SK-N-MC (cell line): ENCODE measurements at regions not wholly inside any gene's neighbourhood (a gene's known extent, or its start where the extent isn't known, plus 50 kb on each side); places are given as distances from the start of the nearest gene placed in this dataset.

Experiments used
- DNase-seq: peaks from one replicate; pipeline ENCODE4 v3.0.0-alpha.2; 2011; ENCODE audit warnings: low read depth, low spot score
- H3K27ac ChIP-seq: fragments of 200-600 bp; sonication (generic); 2 replicates; pipeline ENCODE4 v1.5.1; 2016; ENCODE audit warnings: mixed run types
- H3K36me3 ChIP-seq: fragments of 200-600 bp; sonication (generic); 2 replicates; pipeline ENCODE4 v1.6.1; 2017; ENCODE audit warnings: antibody characterized with exemption, low read length, mixed read lengths; ENCODE audit not compliant: insufficient read depth
- H3K4me3 ChIP-seq: fragments of 200-600 bp; sonication (generic); 2 replicates; pipeline ENCODE4 v1.5.1; 2016
- H3K9ac ChIP-seq: fragments of 200-600 bp; sonication (generic); 2 replicates; pipeline ENCODE4 v1.8.0; 2017; ENCODE audit warnings: mixed run types, mixed read lengths; ENCODE audit not compliant: insufficient read length
- H3K9me3 ChIP-seq: fragments of 200-600 bp; sonication (generic); 2 replicates; pipeline ENCODE4 v1.6.1; 2017; ENCODE audit warnings: low read depth, mild to moderate bottlenecking, antibody characterized with exemption, low read length, moderate library complexity, mixed read lengths
- EZH2 ChIP-seq: fragments of 200-600 bp; sonication (generic); IDR thresholded peaks from one replicate; pipeline ENCODE4 v1.6.1; 2017; ENCODE audit warnings: antibody characterized with exemption
- FOXP2 ChIP-seq: optimal IDR thresholded peaks from 2 replicates; pipeline ENCODE3; 2011; ENCODE audit warnings: mild to moderate bottlenecking, moderate library complexity; ENCODE audit not compliant: insufficient read depth; ENCODE audit errors: extremely low read length, control extremely low read depth
- POLR2AphosphoS5 ChIP-seq: IDR thresholded peaks from 2 replicates; pipeline ENCODE4 v1.6.1; 2012; ENCODE audit warnings: mild to moderate bottlenecking, low read depth, low read length, borderline replicate concordance

DNA sequence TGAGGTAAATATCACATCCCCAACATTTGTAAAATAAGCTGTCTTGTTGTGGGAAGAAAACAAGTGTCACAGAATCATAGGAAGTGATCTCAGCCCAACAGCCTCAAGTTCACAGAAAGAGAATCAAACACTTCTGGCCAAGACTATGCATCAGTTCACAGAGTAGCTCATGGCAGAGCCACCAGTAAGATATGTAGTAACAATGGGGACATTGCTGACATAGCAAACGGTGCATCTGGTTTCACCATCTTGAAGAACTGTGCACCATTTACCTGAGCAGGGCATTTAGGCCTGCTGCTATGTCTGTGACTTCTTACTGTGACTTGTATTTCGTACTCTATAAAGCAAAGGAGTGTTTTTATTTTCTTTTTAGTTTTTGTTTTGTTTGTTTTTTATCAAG, 585.3 kb upstream of the FAT3 start:
- Histone ChIP-seq H3K4me3 (no peak overlapping the region), H3K9ac (no peak overlapping the region), H3K36me3 (no peaks in the 10 kb centered on the region), H3K27ac (no peak overlapping the region), H3K9me3 (no peaks in the 10 kb centered on the region)
- DNase-seq = no peak
- no peak for TF ChIP-seq POLR2AphosphoS5

DNA sequence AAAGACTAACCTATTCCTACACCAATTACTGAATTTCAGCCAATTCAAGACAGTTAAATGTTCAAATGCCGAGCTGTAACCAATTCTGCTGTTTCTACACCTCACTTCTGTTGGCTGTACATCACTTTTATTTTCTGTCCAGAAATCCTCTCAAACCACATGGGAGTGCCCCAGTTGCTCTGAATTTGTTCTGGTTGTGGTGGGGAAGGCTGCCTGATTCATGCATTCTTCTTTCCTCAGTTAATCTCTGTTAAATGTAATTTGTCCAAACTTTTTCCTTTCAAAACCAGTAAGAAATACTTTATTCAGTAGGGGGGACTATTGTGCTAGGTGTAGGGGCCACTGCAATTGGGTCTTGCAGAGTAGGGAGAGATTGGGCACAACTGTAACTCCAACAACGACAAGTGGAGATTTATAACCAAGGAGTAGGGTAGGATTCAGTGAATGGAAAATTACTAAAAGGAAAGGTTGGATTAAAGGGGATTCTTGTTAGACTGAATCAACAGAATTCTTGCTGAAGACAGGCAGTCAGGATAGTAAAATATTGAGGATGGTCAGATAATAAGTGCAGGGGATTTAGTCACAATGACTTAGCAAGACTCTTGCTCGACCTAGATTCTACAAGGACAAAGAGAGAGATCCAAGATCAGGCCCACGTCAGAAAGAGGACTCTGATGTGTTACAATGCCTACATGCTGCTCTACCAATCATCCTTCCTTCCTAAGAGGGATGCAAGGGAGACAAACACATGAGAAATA, 593.5 kb upstream of the FAT3 start:
- Histone ChIP-seq H3K36me3 (no peaks in the 10 kb centered on the region), H3K9ac (no peak overlapping the region), H3K27ac (no peak overlapping the region), H3K4me3 (no peak overlapping the region), H3K9me3 (no peaks in the 10 kb centered on the region)
- no peak for TF ChIP-seq EZH2
- no peak for TF ChIP-seq FOXP2
- no peak for TF ChIP-seq POLR2AphosphoS5
- DNase-seq = no peak

DNA sequence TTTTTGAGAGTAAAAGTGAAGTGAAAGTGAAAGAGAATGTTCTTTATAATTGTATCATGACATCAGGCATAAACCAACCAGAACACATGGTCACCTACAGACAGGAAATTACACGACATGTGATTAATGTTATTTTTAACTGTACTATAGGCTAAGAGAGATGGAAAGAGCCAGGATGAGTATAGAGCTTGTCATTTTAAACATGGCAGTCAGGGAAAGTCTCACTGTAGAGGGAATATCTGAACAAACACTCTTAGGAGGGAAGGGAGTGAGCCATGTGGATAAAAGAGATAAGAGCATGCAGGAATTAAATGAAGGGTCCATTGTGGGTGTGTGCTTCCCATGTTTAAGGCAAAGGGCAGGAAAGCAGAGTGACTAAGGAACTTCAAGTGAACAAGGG, 599.1 kb upstream of the FAT3 start:
- no peak overlapping the region for H3K27ac ChIP-seq
- no peaks in the 10 kb centered on the region for H3K36me3 ChIP-seq
- H3K9ac ChIP-seq = no peak overlapping the region
- H3K9me3 ChIP-seq = no peaks in the 10 kb centered on the region
- DNase-seq = no peak
- TF ChIP-seq EZH2 = no peak
- no peak for TF ChIP-seq POLR2AphosphoS5
- no peak for TF ChIP-seq FOXP2
- H3K4me3 ChIP-seq = no peak overlapping the region

DNA sequence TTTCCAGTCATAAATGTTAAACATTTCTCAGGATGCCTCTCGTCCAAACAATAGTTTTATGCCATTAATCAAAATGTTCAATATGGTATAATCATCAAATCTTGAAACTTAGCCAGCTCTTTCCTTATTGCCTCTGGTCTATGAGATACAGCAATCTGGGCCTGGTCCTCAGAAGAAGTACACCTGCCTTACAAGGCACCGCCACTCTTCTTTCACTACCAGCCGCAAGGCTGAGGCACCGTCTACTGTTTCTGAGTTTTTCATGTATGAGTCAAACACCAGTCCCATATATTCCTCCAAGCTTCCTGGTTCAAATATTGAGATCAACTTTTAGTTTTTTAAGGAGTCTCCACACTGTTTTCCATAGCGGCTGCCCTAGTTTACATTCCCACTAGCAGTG, 600.6 kb upstream of the FAT3 start:
- no peak overlapping the region for H3K4me3 ChIP-seq
- DNase-seq = no peak
- H3K9ac ChIP-seq = no peak overlapping the region
- TF ChIP-seq EZH2 (no peak), POLR2AphosphoS5 (no peak), FOXP2 (no peak)
- no peaks in the 10 kb centered on the region for H3K9me3 ChIP-seq
- no peaks in the 10 kb centered on the region for H3K36me3 ChIP-seq
- no peak overlapping the region for H3K27ac ChIP-seq

DNA sequence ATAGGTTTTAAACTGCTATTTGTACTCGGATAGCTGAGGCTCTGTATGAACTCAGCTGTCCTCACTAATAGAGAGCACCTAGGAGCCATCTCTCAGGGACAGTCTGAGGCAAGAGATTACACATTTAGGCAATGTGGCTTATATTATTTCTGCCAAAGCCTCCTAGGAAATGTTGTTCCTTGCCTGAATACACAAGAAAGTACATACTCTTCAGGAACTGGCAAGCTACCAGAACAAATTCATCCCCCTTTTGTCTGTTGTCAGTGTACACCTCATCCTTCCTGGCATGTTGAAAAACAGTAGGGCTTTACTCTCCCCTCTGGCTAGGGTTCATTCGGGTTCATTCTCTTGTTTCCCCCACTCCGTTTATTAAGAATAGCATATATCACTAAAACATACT, 615.9 kb upstream of the FAT3 start:
- TF ChIP-seq FOXP2 (no peak), POLR2AphosphoS5 (no peak), EZH2 (no peak)
- Histone ChIP-seq H3K9me3 (no peaks in the 10 kb centered on the region), H3K27ac (no peak overlapping the region), H3K4me3 (no peak overlapping the region), H3K9ac (no peak overlapping the region), H3K36me3 (no peaks in the 10 kb centered on the region)
- DNase-seq = no peak

DNA sequence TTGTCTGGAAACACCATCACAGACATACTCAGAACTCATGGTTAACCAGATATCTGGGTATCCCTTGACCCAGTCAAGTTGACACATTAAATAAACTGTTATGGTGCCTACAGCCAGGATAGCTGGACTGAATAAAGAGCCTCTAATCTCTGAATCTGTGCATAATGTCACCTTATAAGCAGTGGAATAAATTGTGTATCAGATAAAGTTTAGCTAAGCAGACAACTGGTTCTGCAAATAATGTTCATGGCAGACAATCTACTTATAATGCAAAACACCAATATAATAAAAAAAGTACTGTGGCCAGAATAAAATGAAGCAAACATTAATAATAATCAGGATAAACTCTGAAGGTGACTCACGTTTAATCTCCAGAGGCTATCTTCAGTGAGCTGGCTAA, 628.5 kb upstream of the FAT3 start:
- H3K9me3 ChIP-seq = 0 out of 2 replicates have a peak, but pooled peaks cover under 1% of the 10 kb centered on the region
- no peaks in the 10 kb centered on the region for H3K36me3 ChIP-seq
- no peak for DNase-seq
- no peak overlapping the region for H3K4me3 ChIP-seq
- no peak overlapping the region for H3K9ac ChIP-seq
- no peak overlapping the region for H3K27ac ChIP-seq
- TF ChIP-seq POLR2AphosphoS5 = no peak
- TF ChIP-seq EZH2 = no peak
- TF ChIP-seq FOXP2 = no peak

DNA sequence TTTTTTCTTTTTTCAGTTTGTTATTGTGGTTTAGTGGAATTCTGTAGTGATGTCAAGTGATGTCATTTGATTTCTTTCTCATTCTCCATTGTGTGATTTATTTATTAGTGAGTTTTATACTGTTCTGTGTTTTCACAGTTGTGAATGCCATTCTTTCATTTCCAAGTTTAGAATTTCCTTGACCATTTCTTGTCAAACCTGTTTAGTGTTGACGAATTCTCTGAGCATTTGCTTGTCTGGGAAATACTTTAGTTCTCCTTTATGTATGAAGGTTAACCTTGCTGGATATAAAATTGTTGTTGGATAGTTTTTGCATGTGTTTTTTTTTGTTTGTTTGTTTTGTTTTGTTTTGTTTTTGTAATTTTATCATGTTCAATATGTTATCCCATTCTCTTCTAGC, 633.6 kb upstream of the FAT3 start:
- H3K4me3 ChIP-seq = no peak overlapping the region
- 0 out of 2 replicates have a peak, but pooled peaks cover 2% of the 10 kb centered on the region for H3K9me3 ChIP-seq
- no peak overlapping the region for H3K27ac ChIP-seq
- H3K36me3 ChIP-seq = no peaks in the 10 kb centered on the region
- no peak overlapping the region for H3K9ac ChIP-seq
- no peak for DNase-seq
- no peak for TF ChIP-seq EZH2
- no peak for TF ChIP-seq FOXP2
- TF ChIP-seq POLR2AphosphoS5 = no peak

DNA sequence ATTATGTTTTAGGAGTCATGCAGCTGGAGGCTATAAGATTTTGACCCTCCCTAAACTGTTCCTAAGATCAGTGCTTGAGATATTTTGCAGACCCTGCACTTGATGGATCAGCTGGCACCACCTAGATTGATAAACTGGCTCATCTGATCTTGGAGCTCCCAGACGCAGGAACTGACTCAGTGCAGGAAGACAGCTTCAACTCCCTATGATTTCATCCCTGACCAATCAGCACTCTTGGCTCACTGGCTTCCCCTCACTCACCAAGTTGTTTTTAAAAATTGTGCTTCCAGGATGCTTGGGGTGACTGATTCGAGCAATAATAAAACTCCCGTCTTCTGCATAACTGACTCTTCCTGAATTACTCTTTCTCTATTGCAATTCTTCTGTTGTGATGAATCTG, 637.5 kb upstream of the FAT3 start:
- Histone ChIP-seq H3K36me3 (no peaks in the 10 kb centered on the region), H3K4me3 (no peak overlapping the region), H3K9ac (no peak overlapping the region), H3K9me3 (0 out of 2 replicates have a peak, but pooled peaks cover 2% of the 10 kb centered on the region), H3K27ac (no peak overlapping the region)
- TF ChIP-seq EZH2 (no peak), FOXP2 (no peak), POLR2AphosphoS5 (no peak)
- DNase-seq = no peak

DNA sequence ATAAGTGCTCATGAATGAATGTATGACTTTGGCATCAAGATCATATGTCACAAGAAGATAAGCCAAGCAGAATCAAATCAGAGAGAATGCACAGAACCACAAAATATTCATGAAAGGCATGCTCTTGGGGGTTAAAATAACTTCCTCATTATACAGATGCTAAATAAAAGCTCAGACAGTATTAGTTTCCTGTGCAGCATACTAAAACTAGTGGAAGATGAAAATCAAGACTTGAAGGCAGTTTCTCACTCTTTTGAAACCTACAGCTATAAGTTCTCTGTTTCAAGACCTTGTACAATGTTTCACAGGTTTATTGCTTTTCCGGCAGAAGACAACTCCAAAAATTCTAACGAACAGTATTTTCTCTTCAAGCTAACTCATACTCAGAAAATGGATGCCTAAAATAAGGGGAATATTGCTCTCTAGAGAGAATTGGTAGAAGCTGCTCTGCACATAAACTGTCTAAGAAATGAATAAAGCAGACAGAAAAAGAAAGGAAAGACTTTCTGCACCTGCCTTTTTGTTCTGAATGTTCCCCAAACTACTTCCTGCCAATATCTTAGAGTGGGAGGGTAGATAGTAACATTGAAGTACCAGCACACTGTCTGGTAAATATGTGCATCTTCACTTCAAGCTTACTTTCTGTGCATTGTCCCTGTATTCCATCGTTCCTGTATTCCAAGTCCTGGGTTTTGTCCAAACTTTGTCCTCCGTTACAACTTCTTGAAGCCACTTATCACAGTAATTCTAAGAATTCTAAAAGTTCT, 639.4 kb upstream of the FAT3 start:
- Histone ChIP-seq H3K9ac (no peak overlapping the region), H3K27ac (no peak overlapping the region), H3K9me3 (no peaks in the 10 kb centered on the region), H3K4me3 (no peak overlapping the region), H3K36me3 (no peaks in the 10 kb centered on the region)
- DNase-seq = no peak
- TF ChIP-seq EZH2 (no peak), POLR2AphosphoS5 (no peak), FOXP2 (no peak)

DNA sequence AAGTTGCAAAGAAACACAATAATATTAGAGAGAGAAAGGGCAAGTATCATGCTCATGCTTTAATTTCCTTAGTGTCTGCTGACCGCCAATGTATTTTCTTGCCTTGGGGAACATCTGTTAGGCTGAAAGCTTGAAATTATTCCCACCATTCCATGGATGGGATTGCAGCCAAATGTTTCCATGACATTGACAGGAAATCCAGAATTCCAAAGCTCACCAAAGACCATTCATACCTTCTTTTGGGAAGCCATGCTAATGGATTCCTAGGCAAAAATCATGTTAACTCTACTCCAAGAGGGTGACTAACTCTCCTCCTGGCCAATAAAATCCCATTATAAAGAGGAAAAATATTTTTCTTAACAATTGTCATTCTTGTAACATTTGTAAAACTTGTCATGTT, 661.4 kb upstream of the FAT3 start:
- H3K9ac ChIP-seq = no peak overlapping the region
- no peak overlapping the region for H3K27ac ChIP-seq
- H3K36me3 ChIP-seq = no peaks in the 10 kb centered on the region
- TF ChIP-seq POLR2AphosphoS5 (no peak), FOXP2 (no peak), EZH2 (no peak)
- H3K9me3 ChIP-seq = no peaks in the 10 kb centered on the region
- DNase-seq = no peak
- H3K4me3 ChIP-seq = no peak overlapping the region
